IMR-90 (cell line): ENCODE measurements at regions not wholly inside any gene's neighbourhood (a gene's known extent, or its start where the extent isn't known, plus 50 kb on each side); places are given as distances from the start of the nearest gene placed in this dataset.

Experiments
- ATAC-seq: fragments of 200-7000 bp; cut with Tn5 transposase; 2 replicates; pipeline ENCODE4 v1.9.1; 2020; ENCODE audit warnings: low read depth, mild to moderate bottlenecking, moderate library complexity
- BruUV-seq: library from RNA; stranded (reverse); fragments of 400-500 nt; replicated peaks from 2 replicates; lab custom pipeline; 2021; lab: Mats Ljungman, UMichigan
- CTCF ChIA-PET: fragments of 300-600 bp; formaldehyde crosslinking; extraction: SDS; loops from one replicate; lab custom pipeline; 2021; ENCODE audit warnings: antibody characterized with exemption; lab: Yijun Ruan, JAX
- POLR2A ChIA-PET: fragments of 300-600 bp; sonication (Branson Sonifier 250); formaldehyde crosslinking; loops from one replicate; lab custom pipeline; 2022; ENCODE audit warnings: antibody characterized with exemption; ENCODE audit not compliant: unreplicated experiment; lab: Charles Lee
- DNase-seq: peaks from one replicate; pipeline ENCODE4 v3.0.0; 2013
- H2AFZ ChIP-seq: replicated peaks from 2 replicates; pipeline ENCODE3; 2013; ENCODE audit warnings: low read length, mild to moderate bottlenecking; ENCODE audit not compliant: poor library complexity
- H2AK5ac ChIP-seq: 2 replicates; pipeline ENCODE4 v1.6.1; 2013; ENCODE audit warnings: low read depth, low read length, inconsistent platforms
- H2AK9ac ChIP-seq: replicated peaks from 2 replicates; pipeline ENCODE3; 2013; ENCODE audit warnings: mild to moderate bottlenecking, low read depth, low read length, moderate library complexity; ENCODE audit not compliant: poor library complexity
- H2BK120ac ChIP-seq: 2 replicates; pipeline ENCODE4 v1.6.1; 2013; ENCODE audit warnings: low read depth, low read length, inconsistent platforms
- H2BK15ac ChIP-seq: 3 replicates; pipeline ENCODE4 v1.6.1; 2013; ENCODE audit warnings: low read depth, low read length, inconsistent platforms
- H2BK20ac ChIP-seq: 2 replicates; pipeline ENCODE4 v1.6.1; 2013; ENCODE audit warnings: low read depth, mild to moderate bottlenecking, inconsistent platforms, low read length, moderate library complexity
- H2BK5ac ChIP-seq: 2 replicates; pipeline ENCODE4 v1.6.1; 2013; ENCODE audit warnings: mild to moderate bottlenecking, low read depth, low read length, inconsistent platforms; ENCODE audit not compliant: poor library complexity, severe bottlenecking
- H3K14ac ChIP-seq: replicated peaks from 2 replicates; pipeline ENCODE4 v1.6.1; 2013; ENCODE audit warnings: low read depth, low read length, inconsistent platforms
- H3K18ac ChIP-seq: 2 replicates; pipeline ENCODE4 v1.6.1; 2013; ENCODE audit warnings: low read depth, low read length, control low read depth
- H3K23ac ChIP-seq: 2 replicates; pipeline ENCODE4 v1.6.1; 2013; ENCODE audit warnings: low read depth, low read length, inconsistent platforms
- H3K27ac ChIP-seq: 2 replicates; pipeline ENCODE4 v1.5.1; 2013; ENCODE audit warnings: mild to moderate bottlenecking, control low read depth, low read length; ENCODE audit not compliant: insufficient read depth
- H3K27me3 ChIP-seq: 2 replicates; pipeline ENCODE4 v1.6.1; 2013; ENCODE audit warnings: low read length; ENCODE audit not compliant: control insufficient read depth, insufficient read depth
- H3K36me3 ChIP-seq: 2 replicates; pipeline ENCODE4 v1.6.1; 2013; ENCODE audit warnings: low read length, mixed read lengths; ENCODE audit not compliant: control insufficient read depth, insufficient read depth
- H3K4ac ChIP-seq: 2 replicates; pipeline ENCODE4 v1.6.1; 2013; ENCODE audit warnings: low read depth, low read length, inconsistent platforms
- H3K4me1 ChIP-seq: 2 replicates; pipeline ENCODE4 v1.6.1; 2013; ENCODE audit warnings: low read length, mixed read lengths; ENCODE audit not compliant: control insufficient read depth, insufficient read depth
- H3K4me2 ChIP-seq: 2 replicates; pipeline ENCODE4 v1.6.1; 2013; ENCODE audit warnings: low read depth, mild to moderate bottlenecking, control low read depth, low read length, moderate library complexity
- H3K4me3 ChIP-seq: 2 replicates; pipeline ENCODE4 v1.5.1; 2013; ENCODE audit warnings: low read depth, mild to moderate bottlenecking, control low read depth, low read length, moderate library complexity; ENCODE audit not compliant: insufficient read depth
- H3K56ac ChIP-seq: 2 replicates; pipeline ENCODE4 v1.6.1; 2013; ENCODE audit warnings: low read length, inconsistent platforms; ENCODE audit not compliant: insufficient read depth; ENCODE audit errors: extremely low read depth
- H3K79me1 ChIP-seq, 2 experiments: 2 replicates each; pipeline ENCODE4 v1.6.1; 2013; ENCODE audit warnings: low read length in 2 of 2, inconsistent platforms in 1 of 2, low read depth in 1 of 2
- H3K9ac ChIP-seq: 2 replicates; pipeline ENCODE4 v1.6.1; 2013; ENCODE audit warnings: low read depth, low read length, control low read depth
- H3K9me1 ChIP-seq: 2 replicates; pipeline ENCODE4 v1.6.1; 2013; ENCODE audit warnings: low read length, inconsistent platforms; ENCODE audit not compliant: insufficient read depth
- H3K9me3 ChIP-seq: 2 replicates; pipeline ENCODE4 v1.6.1; 2013; ENCODE audit warnings: low read length; ENCODE audit not compliant: control insufficient read depth, insufficient read depth
- H4K20me1 ChIP-seq: 2 replicates; pipeline ENCODE4 v1.6.1; 2013; ENCODE audit warnings: low read length, inconsistent platforms; ENCODE audit not compliant: insufficient read depth
- H4K5ac ChIP-seq: 2 replicates; pipeline ENCODE4 v1.6.1; 2013; ENCODE audit warnings: mild to moderate bottlenecking, low read depth, low read length, control low read depth
- H4K8ac ChIP-seq, 2 experiments: 2 replicates each; pipeline ENCODE4 v1.6.1; 2013; ENCODE audit warnings: low read depth in 2 of 2, low read length in 2 of 2, control low read depth in 1 of 2, inconsistent platforms in 1 of 2
- H4K91ac ChIP-seq: 2 replicates; pipeline ENCODE4 v1.6.1; 2013; ENCODE audit warnings: low read depth, low read length, inconsistent platforms; ENCODE audit not compliant: insufficient read depth
- CEBPB ChIP-seq: IDR thresholded peaks from 2 replicates; pipeline ENCODE4 v1.6.1; 2012; ENCODE audit warnings: low read depth, low read length, improper control_type of control experiment
- CHD1 ChIP-seq: IDR thresholded peaks from 2 replicates; pipeline ENCODE4 v1.6.1; 2012; ENCODE audit warnings: low read depth, low read length, improper control_type of control experiment
- ELK1 ChIP-seq: fragments of 150-350 bp; IDR thresholded peaks from 2 replicates; pipeline ENCODE4 v1.6.1; 2016; ENCODE audit warnings: low read depth, mild to moderate bottlenecking, low read length, moderate library complexity, borderline replicate concordance
- FOS ChIP-seq: fragments of 150-350 bp; IDR thresholded peaks from 2 replicates; pipeline ENCODE4 v1.6.1; 2016; ENCODE audit warnings: low read depth, low read length
- MAFK ChIP-seq: IDR thresholded peaks from 2 replicates; pipeline ENCODE4 v1.6.1; 2012; ENCODE audit warnings: low read depth, low read length, improper control_type of control experiment
- MAZ ChIP-seq: IDR thresholded peaks from 2 replicates; pipeline ENCODE4 v1.6.1; 2012; ENCODE audit warnings: low read depth, mild to moderate bottlenecking, low read length, improper control_type of control experiment, moderate library complexity, borderline replicate concordance
- MXI1 ChIP-seq: IDR thresholded peaks from 2 replicates; pipeline ENCODE4 v1.6.1; 2012; ENCODE audit warnings: low read depth, mild to moderate bottlenecking, low read length, moderate library complexity, borderline replicate concordance
- NFE2L2 ChIP-seq: fragments of 150-350 bp; IDR thresholded peaks from 2 replicates; pipeline ENCODE4 v1.6.1; 2016; ENCODE audit warnings: low read depth, mild to moderate bottlenecking, low read length
- POLR2A ChIP-seq: IDR thresholded peaks from 2 replicates; pipeline ENCODE4 v1.6.1; 2012; ENCODE audit warnings: mild to moderate bottlenecking, low read depth, low read length
- RAD21 ChIP-seq: IDR thresholded peaks from 2 replicates; pipeline ENCODE4 v1.6.1; 2012; ENCODE audit warnings: low read length, improper control_type of control experiment
- RCOR1 ChIP-seq: IDR thresholded peaks from 2 replicates; pipeline ENCODE4 v1.6.1; 2012; ENCODE audit warnings: mild to moderate bottlenecking, low read length, improper control_type of control experiment; ENCODE audit not compliant: insufficient replicate concordance
- RFX5 ChIP-seq: IDR thresholded peaks from 2 replicates; pipeline ENCODE4 v1.8.0; 2012; ENCODE audit warnings: low read depth, mild to moderate bottlenecking, low read length, moderate library complexity
- SMC3 ChIP-seq: fragments of 150-350 bp; IDR thresholded peaks from 2 replicates; pipeline ENCODE4 v1.6.1; 2016; ENCODE audit warnings: low read depth, mild to moderate bottlenecking, antibody characterized with exemption, low read length, moderate library complexity
- WGBS, 2 experiments: methylation state at CpG; one replicate each; pipeline versions ENCODE4 v1.1.5 to v1.1.7; 2013; ENCODE audit warnings: missing lambda C conversion rate in 2 of 2; ENCODE audit not compliant: insufficient read length in 1 of 2; ENCODE audit errors: extremely low coverage in 2 of 2; 5-methylcytosine and 5-hydroxymethylcytosine counted together
- dilution Hi-C: fragments of 300-500 bp; cut with HindIII; formaldehyde crosslinking; loops from one replicate; pipeline ENCODE4 v1.14.3; 2018; ENCODE audit warnings: low sequenced_read_pairs; ENCODE audit not compliant: unreplicated experiment
- in situ Hi-C: fragments of 300-500 bp; cut with MboI; formaldehyde crosslinking; loops from 3 replicates; pipeline ENCODE4 v1.14.3; 2019; ENCODE audit warnings: low sequenced_read_pairs, inconsistent platforms, mixed read lengths
- intact Hi-C: fragments of 100-400 bp; cut with micrococcal nuclease; formaldehyde crosslinking; loops from 2 replicates; pipeline ENCODE4 v1.10.0; 2022
- TF ChIP-seq, protein P1 (sequence below): conservative IDR thresholded peaks from 2 replicates; pipeline ENCODE4 v1.5.1; 2012; ENCODE audit warnings: mild to moderate bottlenecking, low read depth, low read length, improper control_type of control experiment
- TF ChIP-seq, protein P2 (sequence below): fragments of 150-350 bp; IDR thresholded peaks from 2 replicates; pipeline ENCODE4 v1.6.1; 2017; ENCODE audit warnings: mild to moderate bottlenecking, antibody characterized with exemption, low read length, low read depth

- TF ChIP-seq RFX5 (no peak), RCOR1 (no peak), RAD21 (no peak), FOS (no peak), ELK1 (no peak), MAZ (no peak), POLR2A (no peak), NFE2L2 (no peak), CHD1 (no peak), MAFK (no peak), SMC3 (no peak), CEBPB (no peak), MXI1 (no peak)
- TF ChIP-seq, protein P1, sequence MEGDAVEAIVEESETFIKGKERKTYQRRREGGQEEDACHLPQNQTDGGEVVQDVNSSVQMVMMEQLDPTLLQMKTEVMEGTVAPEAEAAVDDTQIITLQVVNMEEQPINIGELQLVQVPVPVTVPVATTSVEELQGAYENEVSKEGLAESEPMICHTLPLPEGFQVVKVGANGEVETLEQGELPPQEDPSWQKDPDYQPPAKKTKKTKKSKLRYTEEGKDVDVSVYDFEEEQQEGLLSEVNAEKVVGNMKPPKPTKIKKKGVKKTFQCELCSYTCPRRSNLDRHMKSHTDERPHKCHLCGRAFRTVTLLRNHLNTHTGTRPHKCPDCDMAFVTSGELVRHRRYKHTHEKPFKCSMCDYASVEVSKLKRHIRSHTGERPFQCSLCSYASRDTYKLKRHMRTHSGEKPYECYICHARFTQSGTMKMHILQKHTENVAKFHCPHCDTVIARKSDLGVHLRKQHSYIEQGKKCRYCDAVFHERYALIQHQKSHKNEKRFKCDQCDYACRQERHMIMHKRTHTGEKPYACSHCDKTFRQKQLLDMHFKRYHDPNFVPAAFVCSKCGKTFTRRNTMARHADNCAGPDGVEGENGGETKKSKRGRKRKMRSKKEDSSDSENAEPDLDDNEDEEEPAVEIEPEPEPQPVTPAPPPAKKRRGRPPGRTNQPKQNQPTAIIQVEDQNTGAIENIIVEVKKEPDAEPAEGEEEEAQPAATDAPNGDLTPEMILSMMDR: no peak
- TF ChIP-seq, protein P2, sequence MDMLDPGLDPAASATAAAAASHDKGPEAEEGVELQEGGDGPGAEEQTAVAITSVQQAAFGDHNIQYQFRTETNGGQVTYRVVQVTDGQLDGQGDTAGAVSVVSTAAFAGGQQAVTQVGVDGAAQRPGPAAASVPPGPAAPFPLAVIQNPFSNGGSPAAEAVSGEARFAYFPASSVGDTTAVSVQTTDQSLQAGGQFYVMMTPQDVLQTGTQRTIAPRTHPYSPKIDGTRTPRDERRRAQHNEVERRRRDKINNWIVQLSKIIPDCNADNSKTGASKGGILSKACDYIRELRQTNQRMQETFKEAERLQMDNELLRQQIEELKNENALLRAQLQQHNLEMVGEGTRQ: no peak
- peaks cover 52% of the 10 kb centered on the region for H3K27me3 ChIP-seq
- in situ Hi-C loops: no loop called here
- H2AK5ac ChIP-seq: no peak overlapping the region
- no CpG with 5 or more reads among the region's 3 CpGs for WGBS, 2 experiments
- dilution Hi-C loops: no loop called here
- no peaks in the 10 kb centered on the region for H3K9me3 ChIP-seq
- H3K9ac ChIP-seq: no peak overlapping the region
- intact Hi-C loops: no loop called here
- no peak overlapping the region for H2BK20ac ChIP-seq
- H3K4ac ChIP-seq: no peak overlapping the region
- H4K20me1 ChIP-seq: no peaks in the 10 kb centered on the region
- no peak overlapping the region for H2BK5ac ChIP-seq
- no peak overlapping the region for H2AFZ ChIP-seq
- H2BK120ac ChIP-seq: no peak overlapping the region
- H3K36me3 ChIP-seq: no peaks in the 10 kb centered on the region
- H3K23ac ChIP-seq: no peak overlapping the region
- no peak overlapping the region for H3K18ac ChIP-seq
- no peak overlapping the region for H4K8ac ChIP-seq
- no peak overlapping the region for H3K4me2 ChIP-seq
- H3K56ac ChIP-seq: no peak overlapping the region
- ChIA-PET POLR2A (no interaction called here), CTCF (no interaction called here)
- H3K4me1 ChIP-seq: no peaks in the 10 kb centered on the region
- no peak overlapping the region for H4K5ac ChIP-seq
- no peak overlapping the region for H3K27ac ChIP-seq
- H2BK15ac ChIP-seq: no peak overlapping the region
- DNase-seq: no peak
- H2AK9ac ChIP-seq: no peak overlapping the region
- H3K4me3 ChIP-seq: no peak overlapping the region
- H3K79me1 ChIP-seq: no peaks in the 10 kb centered on the region
- H4K91ac ChIP-seq: no peak overlapping the region
- no TSS peak for BruUV-seq
- ATAC-seq: no peak
- no peak overlapping the region for H3K14ac ChIP-seq
- H3K9me1 ChIP-seq: no peaks in the 10 kb centered on the region
Observed at GRCh38 chr12:114491916-114492315, 86.0 kb upstream of the TBX5 start.
